ENCODE measurements at regions not wholly inside any gene's neighbourhood (a gene's known extent, or its start where the extent isn't known, plus 50 kb on each side); places are given as distances from the start of the nearest gene placed in this dataset.

DNA sequence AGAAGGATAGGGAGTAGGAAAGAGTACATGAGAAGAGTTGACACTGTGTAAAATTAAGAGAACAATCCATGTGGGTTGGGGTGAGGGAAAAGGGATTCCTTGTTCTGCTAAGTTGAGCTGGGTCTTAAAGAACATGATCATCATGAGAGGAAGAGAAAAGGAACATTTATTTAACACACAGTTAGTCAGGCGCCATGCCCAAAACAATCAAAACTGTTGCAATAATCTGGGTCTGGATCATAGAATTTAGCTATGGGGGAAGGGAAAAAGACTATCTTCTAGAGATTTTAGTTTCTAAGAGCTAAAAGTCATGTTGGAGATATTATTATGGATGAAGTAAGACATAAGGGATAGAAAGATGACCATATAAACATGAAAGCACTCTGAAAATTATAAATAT, 178.9 kb downstream of the SEM1 start:
- TF ChIP-seq, protein P1, sequence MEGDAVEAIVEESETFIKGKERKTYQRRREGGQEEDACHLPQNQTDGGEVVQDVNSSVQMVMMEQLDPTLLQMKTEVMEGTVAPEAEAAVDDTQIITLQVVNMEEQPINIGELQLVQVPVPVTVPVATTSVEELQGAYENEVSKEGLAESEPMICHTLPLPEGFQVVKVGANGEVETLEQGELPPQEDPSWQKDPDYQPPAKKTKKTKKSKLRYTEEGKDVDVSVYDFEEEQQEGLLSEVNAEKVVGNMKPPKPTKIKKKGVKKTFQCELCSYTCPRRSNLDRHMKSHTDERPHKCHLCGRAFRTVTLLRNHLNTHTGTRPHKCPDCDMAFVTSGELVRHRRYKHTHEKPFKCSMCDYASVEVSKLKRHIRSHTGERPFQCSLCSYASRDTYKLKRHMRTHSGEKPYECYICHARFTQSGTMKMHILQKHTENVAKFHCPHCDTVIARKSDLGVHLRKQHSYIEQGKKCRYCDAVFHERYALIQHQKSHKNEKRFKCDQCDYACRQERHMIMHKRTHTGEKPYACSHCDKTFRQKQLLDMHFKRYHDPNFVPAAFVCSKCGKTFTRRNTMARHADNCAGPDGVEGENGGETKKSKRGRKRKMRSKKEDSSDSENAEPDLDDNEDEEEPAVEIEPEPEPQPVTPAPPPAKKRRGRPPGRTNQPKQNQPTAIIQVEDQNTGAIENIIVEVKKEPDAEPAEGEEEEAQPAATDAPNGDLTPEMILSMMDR (IDR thresholded peaks at IDR 0.05; ENCODE audit: low read depth, low read length, missing control alignments): no peak
- H3K4me3 ChIP-seq (replicated peaks; ENCODE audit: low read depth, low read length): no peak overlapping the region
- DNase-seq (ENCODE audit: extremely low read depth, low read depth): no peak

DNA sequence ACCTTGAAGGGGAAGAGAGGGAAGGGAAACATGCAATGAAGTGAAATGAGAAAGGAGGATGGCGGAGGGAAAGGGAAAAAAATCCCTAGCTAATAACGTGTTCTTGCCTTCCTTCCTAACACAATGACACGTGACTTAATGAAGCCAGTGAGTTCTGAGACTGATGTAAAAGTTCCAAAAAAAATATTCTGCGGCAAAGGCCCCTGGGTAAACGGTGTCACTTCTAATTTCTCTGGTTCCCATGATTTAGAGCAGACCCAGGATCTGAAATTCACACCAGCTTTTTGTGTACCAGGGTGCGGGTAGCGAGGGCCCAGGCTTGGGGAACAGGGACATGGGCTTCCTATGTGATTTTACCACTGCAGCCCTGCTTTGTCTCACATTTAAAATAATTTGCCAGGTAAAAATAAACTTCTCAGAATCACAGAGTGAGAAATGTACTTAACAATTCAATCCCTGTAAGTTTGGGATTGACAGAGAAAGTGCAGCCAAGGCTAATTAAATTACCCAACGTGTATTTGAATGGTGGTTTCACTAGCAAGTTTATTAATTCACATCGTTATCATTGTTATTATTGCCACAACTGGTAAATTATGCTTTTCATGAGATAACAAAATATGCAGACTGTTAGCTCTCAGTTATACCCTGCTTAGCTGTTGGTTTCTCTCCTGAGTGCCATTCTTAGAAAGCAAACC, 182.4 kb downstream of the SEM1 start:
- DNase-seq (ENCODE audit: extremely low read depth, low read depth): no peak
- H3K4me3 ChIP-seq (replicated peaks; ENCODE audit: low read depth, low read length): no peak overlapping the region
- TF ChIP-seq, protein P1 (IDR thresholded peaks at IDR 0.05; ENCODE audit: low read depth, low read length, missing control alignments): no peak

DNA sequence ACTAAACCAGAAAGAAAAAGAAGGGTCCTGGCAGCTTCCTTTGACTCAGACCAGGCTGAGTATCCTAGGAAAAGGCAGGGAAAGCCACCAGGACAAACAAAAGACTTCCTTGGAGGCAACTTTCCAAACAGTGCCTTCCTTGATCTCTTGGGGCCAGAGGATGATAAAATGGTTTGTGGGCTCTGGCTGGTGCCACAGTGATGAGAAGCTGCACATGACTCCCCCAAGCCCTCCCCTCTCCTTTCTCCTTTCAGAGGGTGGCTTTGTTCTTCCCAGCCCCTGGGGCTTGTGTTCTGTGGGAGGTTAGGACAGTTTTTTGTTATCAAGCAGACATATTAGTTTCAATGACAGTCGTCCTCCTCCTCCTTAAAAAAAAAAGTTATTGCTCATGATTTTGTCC, 183.2 kb downstream of the SEM1 start:
- no peak overlapping the region for H3K4me3 ChIP-seq (replicated peaks; ENCODE audit: low read depth, low read length)
- TF ChIP-seq, protein P1 (IDR thresholded peaks at IDR 0.05; ENCODE audit: low read depth, low read length, missing control alignments): no peak
- no peak for DNase-seq (ENCODE audit: extremely low read depth, low read depth)

DNA sequence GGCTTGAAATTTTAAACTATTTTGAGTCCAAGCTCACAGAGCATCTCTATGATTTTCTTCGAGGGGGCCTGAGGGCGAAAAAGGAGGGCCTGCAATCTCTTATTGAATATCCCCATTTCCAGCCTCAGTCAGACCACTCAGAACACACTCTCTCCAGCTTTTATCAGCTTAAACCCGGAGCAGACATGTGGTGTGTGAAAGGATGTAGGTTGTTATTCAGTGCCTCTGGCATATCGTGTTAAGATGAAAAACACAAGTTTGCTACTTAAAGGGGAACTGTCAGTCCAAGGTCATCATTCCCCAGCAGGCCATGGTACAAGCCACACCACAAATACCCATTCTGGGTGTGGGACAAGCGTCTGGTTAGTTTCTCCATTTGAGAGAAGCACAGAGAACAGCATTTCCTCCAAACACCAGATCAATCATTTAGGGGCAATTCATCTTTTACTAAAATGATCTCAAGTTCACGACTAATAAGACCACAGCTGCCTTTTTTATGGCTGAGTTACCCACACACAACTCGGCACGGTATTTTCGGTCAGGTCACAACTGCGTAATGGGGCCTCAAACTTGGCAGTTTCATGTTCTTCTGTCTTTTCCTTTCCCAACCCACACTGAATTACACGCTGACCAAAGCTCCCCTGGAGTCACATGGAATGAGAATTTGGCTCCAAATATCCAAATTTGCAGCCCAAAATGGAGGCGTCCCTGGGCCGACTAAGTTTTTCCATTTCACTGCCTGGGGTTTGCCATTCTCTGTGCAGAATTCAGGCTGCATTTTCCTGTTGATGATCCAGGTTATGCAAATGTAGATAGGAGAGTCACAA, 188.4 kb downstream of the SEM1 start:
- DNase-seq (ENCODE audit: extremely low read depth, low read depth): no peak
- H3K4me3 ChIP-seq (replicated peaks; ENCODE audit: low read depth, low read length): no peak overlapping the region

DNA sequence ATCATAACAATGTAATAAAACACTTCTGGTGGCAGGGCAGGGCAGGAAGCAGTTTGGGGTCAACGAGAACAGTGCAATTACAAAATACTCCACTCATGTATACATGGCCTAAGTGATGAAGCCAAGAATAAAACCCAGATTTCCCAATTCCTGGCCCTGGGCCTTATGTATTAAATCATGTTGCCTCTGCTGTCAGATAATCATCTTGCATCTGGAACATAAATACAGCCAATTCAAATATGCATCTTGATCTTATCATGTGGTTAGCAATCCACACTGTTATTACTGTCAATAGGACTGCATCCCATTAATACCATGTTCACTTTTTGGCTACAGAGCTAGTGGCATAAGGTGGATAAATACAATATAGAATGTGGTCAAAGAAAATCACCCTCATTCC, 186.5 kb upstream of the SLC25A13 start:
- no peak overlapping the region for H3K4me3 ChIP-seq (replicated peaks; ENCODE audit: low read depth, low read length)
- TF ChIP-seq, protein P1 (IDR thresholded peaks at IDR 0.05; ENCODE audit: low read depth, low read length, missing control alignments): no peak
- DNase-seq (ENCODE audit: extremely low read depth, low read depth): no peak

More for the DNA sequence above, 188.4 kb downstream of the SEM1 start:
- TF ChIP-seq, protein P1 (IDR thresholded peaks at IDR 0.05; ENCODE audit: low read depth, low read length, missing control alignments): no peak

DNA sequence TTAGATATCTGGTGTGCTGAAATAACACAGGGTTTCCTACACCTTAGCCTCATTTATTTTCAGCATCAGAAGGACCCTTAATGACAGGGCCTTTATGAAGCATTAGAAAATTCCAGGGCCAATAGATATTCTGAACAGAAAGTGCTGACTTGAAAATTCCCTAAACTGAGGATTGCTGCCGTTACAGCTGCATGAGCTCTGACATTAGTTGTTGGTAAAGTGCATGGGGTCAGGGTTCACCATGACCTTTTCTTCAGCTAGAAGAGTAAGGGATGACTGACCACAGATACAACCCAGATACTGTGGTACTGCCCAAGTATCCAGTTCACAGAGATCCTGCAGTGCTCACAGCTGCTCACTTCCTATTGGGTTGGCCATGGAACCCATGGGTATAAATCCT, 181.7 kb upstream of the SLC25A13 start:
- DNase-seq (ENCODE audit: extremely low read depth, low read depth): no peak
- no peak overlapping the region for H3K4me3 ChIP-seq (replicated peaks; ENCODE audit: low read depth, low read length)
- TF ChIP-seq, protein P1 (IDR thresholded peaks at IDR 0.05; ENCODE audit: low read depth, low read length, missing control alignments): no peak

All from HFF-Myc (cell line).